ENCODE measurements at regions not wholly inside any gene's neighbourhood (a gene's known extent, or its start where the extent isn't known, plus 50 kb on each side); places are given as distances from the start of the nearest gene placed in this dataset.
"Not testable (repeated sequence)": the region's sequence is repeated elsewhere in the genome, so short reads cannot be mapped to it uniquely, and the experiment has no call there.

GRCh38 chr2:22011048-22011447 is 887.3 kb downstream of the TDRD15 start:
- ATAC-seq (no peak), DNase-seq (no peak)
- no peak overlapping the region for H3K27ac Mint-ChIP-seq
- no peak overlapping the region for H3K4me3 Mint-ChIP-seq
- H3K4me1 Mint-ChIP-seq, result no peaks in the 10 kb centered on the region
- H3K27me3 Mint-ChIP-seq, result no peaks in the 10 kb centered on the region
- CTCF ChIA-PET, result no interaction called here
- no peaks in the 10 kb centered on the region for H3K36me3 Mint-ChIP-seq
- peaks cover 14% of the 10 kb centered on the region for H3K9me3 Mint-ChIP-seq (ENCODE audit: low read depth)

DNA sequence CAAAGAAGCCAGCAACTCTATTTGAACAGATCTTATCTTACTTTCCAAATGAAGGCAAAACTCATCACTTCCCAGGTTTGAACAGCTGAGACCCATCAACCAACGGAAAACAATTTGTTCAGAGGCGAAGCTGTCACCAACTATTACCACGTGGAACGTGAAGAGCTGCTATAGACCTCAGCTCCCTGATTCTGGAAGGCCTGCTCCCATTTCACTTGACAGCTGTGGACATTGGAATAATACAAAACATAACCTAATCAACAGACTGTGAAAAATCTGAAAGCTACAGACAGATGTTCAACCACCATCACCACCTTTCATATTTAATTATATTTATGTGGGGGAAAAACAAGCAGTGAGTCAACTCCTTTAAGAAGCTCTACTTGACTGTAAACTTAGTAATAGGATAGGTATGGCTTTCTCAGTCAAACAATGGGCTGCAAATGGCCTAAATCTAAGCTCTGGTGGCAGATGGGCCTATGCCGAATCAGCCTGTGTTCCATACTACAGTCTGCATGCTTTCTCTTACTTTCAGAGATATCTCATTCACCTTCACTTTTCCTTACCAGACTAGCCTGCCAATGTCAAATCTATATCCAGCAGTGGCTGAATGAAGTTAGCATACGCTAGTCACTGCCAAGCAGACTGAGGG is 896.4 kb downstream of the TDRD15 start:
- H3K4me3 Mint-ChIP-seq, result no peak overlapping the region
- no peak overlapping the region for H3K27ac Mint-ChIP-seq
- no peaks in the 10 kb centered on the region for H3K36me3 Mint-ChIP-seq
- ATAC-seq (no peak), DNase-seq (no peak)
- no peaks in the 10 kb centered on the region for H3K27me3 Mint-ChIP-seq
- H3K4me1 Mint-ChIP-seq, result no peaks in the 10 kb centered on the region
- CTCF ChIA-PET, result no interaction called here
- H3K9me3 Mint-ChIP-seq (ENCODE audit: low read depth), result peaks cover 4% of the 10 kb centered on the region

DNA sequence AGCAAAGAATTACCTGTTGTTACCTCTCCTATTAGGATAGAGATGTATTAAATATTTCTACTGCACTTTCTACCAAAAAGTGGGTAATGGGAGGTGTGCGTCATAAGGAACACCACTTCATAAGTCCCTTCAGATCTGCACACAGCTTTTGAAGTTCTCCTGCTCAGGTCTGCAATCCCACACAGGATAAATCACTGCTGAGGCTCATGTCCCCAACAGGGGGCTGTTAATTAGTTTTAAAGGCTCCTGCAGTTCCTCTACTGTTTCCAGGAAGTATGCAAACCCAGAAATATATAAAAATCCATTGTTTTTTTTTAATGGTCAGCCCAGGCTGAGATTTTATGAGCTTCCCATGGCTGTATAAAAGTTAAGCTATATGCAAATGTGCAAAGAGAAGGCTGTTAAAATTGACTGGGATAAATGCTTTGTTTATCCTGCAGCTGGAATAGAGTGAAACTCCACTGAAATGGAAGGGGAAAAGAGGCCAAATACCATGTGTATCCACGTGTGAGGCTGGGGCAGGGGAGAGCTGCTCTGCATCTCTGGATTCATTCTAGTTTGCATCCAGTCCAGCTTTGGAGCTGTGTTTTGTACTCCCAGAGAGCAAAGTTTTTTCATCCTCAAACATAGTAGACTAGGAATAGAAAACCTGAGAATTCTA is 903.7 kb downstream of the TDRD15 start:
- DNase-seq (no peak), ATAC-seq (no peak)
- H3K9me3 Mint-ChIP-seq (ENCODE audit: low read depth), result peaks cover 7% of the 10 kb centered on the region
- H3K4me1 Mint-ChIP-seq, result no peaks in the 10 kb centered on the region
- H3K36me3 Mint-ChIP-seq, result no peaks in the 10 kb centered on the region
- H3K4me3 Mint-ChIP-seq, result no peak overlapping the region
- CTCF ChIA-PET, result no interaction called here
- H3K27ac Mint-ChIP-seq, result no peak overlapping the region
- H3K27me3 Mint-ChIP-seq, result no peaks in the 10 kb centered on the region

DNA sequence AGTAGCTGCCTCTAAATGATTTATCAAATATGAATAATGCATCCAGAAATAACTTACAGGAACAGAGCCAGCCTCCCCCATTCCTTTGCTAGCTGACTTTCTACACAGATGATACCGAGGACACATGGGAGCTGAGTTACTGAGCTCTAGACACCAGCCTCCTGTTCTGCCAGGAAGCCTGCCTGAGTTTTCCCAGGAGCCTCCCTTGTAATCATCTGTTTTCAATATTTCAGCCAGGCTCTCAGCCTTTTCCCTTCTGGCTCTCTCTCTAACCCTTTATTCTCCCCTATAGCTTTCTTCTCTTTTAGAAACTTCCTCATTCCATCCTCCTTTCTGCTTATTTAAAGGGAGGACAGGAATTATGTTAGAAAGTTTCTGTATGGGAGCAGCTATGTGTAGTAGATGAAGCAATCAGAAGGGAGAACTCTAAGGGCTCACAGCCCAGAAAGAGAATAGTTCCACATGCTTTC is 911.6 kb downstream of the TDRD15 start:
- DNase-seq (no peak), ATAC-seq (no peak)
- H3K27me3 Mint-ChIP-seq, result no peaks in the 10 kb centered on the region
- no peaks in the 10 kb centered on the region for H3K4me1 Mint-ChIP-seq
- peaks cover 16% of the 10 kb centered on the region for H3K9me3 Mint-ChIP-seq (ENCODE audit: low read depth)
- CTCF ChIA-PET, result interaction anchor here (0.6 kb wide), 1 partner anchor 993 kb away, joined by 3 read pairs; no protein-coding TSS in a partner anchor
- H3K4me3 Mint-ChIP-seq, result no peak overlapping the region
- no peak overlapping the region for H3K27ac Mint-ChIP-seq
- no peaks in the 10 kb centered on the region for H3K36me3 Mint-ChIP-seq

DNA sequence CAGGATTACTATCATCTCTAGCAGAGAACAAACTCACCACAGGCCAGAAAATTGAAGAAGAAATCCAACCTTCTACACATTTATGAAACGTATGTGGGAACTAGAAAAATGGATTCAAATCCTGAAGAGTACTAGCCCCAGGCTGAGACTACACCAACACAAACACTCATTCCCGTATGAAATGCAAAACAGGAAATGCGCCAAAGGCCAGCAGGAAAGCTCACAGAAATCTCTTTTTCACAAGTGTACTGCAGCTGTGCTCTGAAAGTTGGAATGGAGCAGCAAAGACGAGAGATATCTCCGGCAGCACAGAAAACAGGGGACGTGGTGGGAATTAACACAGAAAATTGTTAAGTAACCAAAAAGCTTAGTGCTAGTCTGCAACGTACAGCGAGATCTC is 913.5 kb downstream of the TDRD15 start:
- Mint-ChIP-seq H3K27me3 (no peaks in the 10 kb centered on the region), H3K4me3 (no peak overlapping the region), H3K9me3 (ENCODE audit: low read depth) (peaks cover 12% of the 10 kb centered on the region), H3K27ac (no peak overlapping the region), H3K4me1 (no peaks in the 10 kb centered on the region), H3K36me3 (no peaks in the 10 kb centered on the region)
- no peak for DNase-seq
- ATAC-seq, result no peak
- CTCF ChIA-PET, result no interaction called here

GRCh38 chr2:22043784-22044183 is 920.0 kb downstream of the TDRD15 start:
- Mint-ChIP-seq H3K27ac (no peak overlapping the region), H3K9me3 (ENCODE audit: low read depth) (peaks cover 7% of the 10 kb centered on the region), H3K4me1 (no peaks in the 10 kb centered on the region), H3K27me3 (no peaks in the 10 kb centered on the region), H3K4me3 (no peak overlapping the region), H3K36me3 (no peaks in the 10 kb centered on the region)
- CTCF ChIA-PET, result no interaction called here
- DNase-seq, result no peak
- ATAC-seq, result no peak

GRCh38 chr2:22055784-22056620 is 932.2 kb downstream of the TDRD15 start:
- H3K4me1 Mint-ChIP-seq, result no peaks in the 10 kb centered on the region
- CTCF ChIA-PET, result no interaction called here
- no peaks in the 10 kb centered on the region for H3K27me3 Mint-ChIP-seq
- H3K9me3 Mint-ChIP-seq (ENCODE audit: low read depth), result peaks cover 9% of the 10 kb centered on the region
- H3K36me3 Mint-ChIP-seq, result no peaks in the 10 kb centered on the region
- DNase-seq, result no peak
- H3K27ac Mint-ChIP-seq, result no peak overlapping the region
- H3K4me3 Mint-ChIP-seq, result no peak overlapping the region
- ATAC-seq, result no peak

DNA sequence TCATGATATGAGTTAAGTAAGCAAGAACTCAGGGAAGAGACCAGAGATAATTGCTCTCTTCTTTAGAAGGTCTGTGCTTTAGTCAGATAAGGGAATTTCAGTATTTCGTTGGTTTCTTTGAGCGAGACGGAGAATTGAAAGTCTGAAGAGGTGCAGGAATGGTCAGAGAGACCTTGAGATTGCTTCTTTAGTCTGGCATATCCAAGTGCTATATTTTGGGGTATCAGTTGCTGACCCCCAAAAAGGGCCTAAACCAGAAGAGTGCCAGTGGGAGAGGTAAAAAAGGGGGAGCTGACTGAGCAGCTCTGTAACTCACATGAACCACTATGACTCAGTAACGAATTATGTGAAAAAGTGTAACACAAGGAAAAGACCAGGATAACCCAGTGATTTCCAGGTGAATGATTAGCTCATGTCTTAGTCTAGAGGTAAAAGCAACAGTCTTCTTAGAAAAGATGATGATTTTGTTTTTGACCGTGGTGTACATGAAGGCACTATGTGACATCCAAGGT is 932.9 kb downstream of the TDRD15 start:
- Mint-ChIP-seq H3K9me3 (ENCODE audit: low read depth) (peaks cover 6% of the 10 kb centered on the region), H3K27me3 (no peaks in the 10 kb centered on the region), H3K27ac (no peak overlapping the region), H3K4me1 (no peaks in the 10 kb centered on the region), H3K36me3 (no peaks in the 10 kb centered on the region), H3K4me3 (no peak overlapping the region)
- CTCF ChIA-PET, result no interaction called here
- ATAC-seq (no peak), DNase-seq (no peak)

GRCh38 chr2:22062679-22063078 is 938.9 kb downstream of the TDRD15 start:
- DNase-seq, result no peak
- no peaks in the 10 kb centered on the region for H3K36me3 Mint-ChIP-seq
- H3K4me1 Mint-ChIP-seq, result no peaks in the 10 kb centered on the region
- H3K4me3 Mint-ChIP-seq, result no peak overlapping the region
- no peak overlapping the region for H3K27ac Mint-ChIP-seq
- no peaks in the 10 kb centered on the region for H3K27me3 Mint-ChIP-seq
- CTCF ChIA-PET, result no interaction called here
- peaks cover 5% of the 10 kb centered on the region for H3K9me3 Mint-ChIP-seq (ENCODE audit: low read depth)
- ATAC-seq, result no peak

GRCh38 chr2:22076454-22076853 is 952.7 kb downstream of the TDRD15 start:
- ATAC-seq (no peak), DNase-seq (no peak)
- no peaks in the 10 kb centered on the region for H3K27me3 Mint-ChIP-seq
- no peak overlapping the region for H3K4me3 Mint-ChIP-seq
- no peaks in the 10 kb centered on the region for H3K4me1 Mint-ChIP-seq
- CTCF ChIA-PET, result no interaction called here
- peaks cover 9% of the 10 kb centered on the region for H3K9me3 Mint-ChIP-seq (ENCODE audit: low read depth)
- H3K27ac Mint-ChIP-seq, result no peak overlapping the region
- H3K36me3 Mint-ChIP-seq, result no peaks in the 10 kb centered on the region

DNA sequence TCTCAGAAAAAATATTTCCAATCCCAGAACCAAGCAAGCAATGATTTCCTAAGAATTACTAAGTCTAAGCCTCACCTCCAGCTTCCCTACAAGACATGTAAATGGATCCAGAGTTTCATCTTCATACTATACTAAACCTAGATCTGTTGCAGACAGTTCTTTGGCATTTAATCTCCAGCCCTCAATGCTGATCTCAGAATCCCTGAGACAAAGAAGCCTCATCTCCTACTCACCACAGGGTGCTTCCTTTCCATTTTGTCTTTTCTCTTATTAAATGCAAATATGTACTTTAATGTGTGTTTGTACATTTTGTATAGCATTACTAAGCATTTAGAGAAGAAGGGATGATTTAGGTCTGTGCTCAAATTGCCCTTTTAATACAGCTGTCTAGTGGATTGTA is 954.9 kb downstream of the TDRD15 start:
- no peaks in the 10 kb centered on the region for H3K4me1 Mint-ChIP-seq

GRCh38 chr2:22079583-22079982 is 955.8 kb downstream of the TDRD15 start:
- Mint-ChIP-seq H3K27me3 (no peaks in the 10 kb centered on the region), H3K4me1 (no peaks in the 10 kb centered on the region), H3K9me3 (ENCODE audit: low read depth) (peaks cover 6% of the 10 kb centered on the region), H3K27ac (no peak overlapping the region), H3K36me3 (no peaks in the 10 kb centered on the region), H3K4me3 (no peak overlapping the region)
- DNase-seq (no peak), ATAC-seq (no peak)
- CTCF ChIA-PET, result no interaction called here

More for the DNA sequence above, 954.9 kb downstream of the TDRD15 start:
- ATAC-seq (no peak), DNase-seq (no peak)
- no peaks in the 10 kb centered on the region for H3K27me3 Mint-ChIP-seq
- H3K36me3 Mint-ChIP-seq, result no peaks in the 10 kb centered on the region
- no peak overlapping the region for H3K4me3 Mint-ChIP-seq
- CTCF ChIA-PET, result no interaction called here
- H3K27ac Mint-ChIP-seq, result no peak overlapping the region
- H3K9me3 Mint-ChIP-seq (ENCODE audit: low read depth), result peaks cover 9% of the 10 kb centered on the region

DNA sequence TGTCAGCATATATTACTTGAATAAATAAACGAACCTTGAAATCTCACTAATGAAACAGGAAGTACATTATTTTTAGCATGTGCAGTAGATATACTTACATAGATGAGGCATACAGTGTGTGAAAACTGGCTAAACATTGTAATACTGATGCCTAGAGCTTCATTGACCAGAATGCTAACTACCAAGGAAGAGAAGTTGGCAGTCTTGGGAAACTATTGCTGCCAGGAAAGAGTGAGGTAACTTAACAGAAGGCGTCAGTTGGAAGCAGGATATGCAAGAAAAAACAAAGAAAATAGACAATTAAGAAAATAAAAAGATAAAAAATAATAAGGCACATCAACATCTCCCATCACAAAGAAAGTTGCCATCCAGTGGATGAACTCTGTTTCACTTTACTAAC is 963.0 kb downstream of the TDRD15 start:
- no peaks in the 10 kb centered on the region for H3K4me1 Mint-ChIP-seq
- ATAC-seq, result no peak

DNA sequence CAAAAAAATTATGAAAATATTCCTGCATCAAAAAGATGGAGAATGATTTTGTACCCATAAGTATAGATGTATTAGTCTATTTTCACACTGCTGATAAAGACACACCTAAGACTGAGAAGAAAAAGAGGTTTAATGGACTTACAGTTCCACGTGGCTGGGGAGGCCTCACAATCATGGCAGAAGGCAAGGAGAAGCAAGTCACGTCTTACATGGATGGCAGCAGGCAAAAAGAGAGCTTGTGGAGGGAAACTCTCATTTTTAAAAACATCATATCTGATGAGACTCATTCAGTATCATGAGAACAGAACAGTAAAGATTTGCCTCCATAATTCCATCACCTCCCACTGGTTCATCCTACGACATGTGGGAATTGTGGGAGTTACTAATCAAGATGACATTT is 979.8 kb downstream of the TDRD15 start:
- H3K27ac Mint-ChIP-seq, H3K4me3 Mint-ChIP-seq: not testable (repeated sequence)

More for the DNA sequence above, 963.0 kb downstream of the TDRD15 start:
- no peak overlapping the region for H3K4me3 Mint-ChIP-seq
- peaks cover 2% of the 10 kb centered on the region for H3K9me3 Mint-ChIP-seq (ENCODE audit: low read depth)
- H3K27ac Mint-ChIP-seq, result no peak overlapping the region
- H3K36me3 Mint-ChIP-seq, result no peaks in the 10 kb centered on the region
- no peak for DNase-seq
- CTCF ChIA-PET, result no interaction called here
- no peaks in the 10 kb centered on the region for H3K27me3 Mint-ChIP-seq

More for the DNA sequence above, 979.8 kb downstream of the TDRD15 start:
- ATAC-seq; DNase-seq; H3K27me3 Mint-ChIP-seq; H3K9me3 Mint-ChIP-seq (ENCODE audit: low read depth); H3K4me1 Mint-ChIP-seq; H3K36me3 Mint-ChIP-seq; CTCF ChIA-PET: not testable (repeated sequence)

All from activated CD8-positive, alpha-beta memory T cell treated with anti-CD3 and anti-CD28 coated beads, Interleukin-2, amount 10 ng/mL, durations not matched to agents 7 days and 5 days (primary cell).